NCI-H446 treated with DMSO at 0.1 percent for 48 hours (cell line): ENCODE measurements at regions not wholly inside any gene's neighbourhood (a gene's known extent, or its start where the extent isn't known, plus 50 kb on each side); places are given as distances from the start of the nearest gene placed in this dataset.

Source experiments
- DNase-seq: peaks from one replicate; lab custom pipeline; 2025; lab: John Stamatoyannopoulos, UW

DNA sequence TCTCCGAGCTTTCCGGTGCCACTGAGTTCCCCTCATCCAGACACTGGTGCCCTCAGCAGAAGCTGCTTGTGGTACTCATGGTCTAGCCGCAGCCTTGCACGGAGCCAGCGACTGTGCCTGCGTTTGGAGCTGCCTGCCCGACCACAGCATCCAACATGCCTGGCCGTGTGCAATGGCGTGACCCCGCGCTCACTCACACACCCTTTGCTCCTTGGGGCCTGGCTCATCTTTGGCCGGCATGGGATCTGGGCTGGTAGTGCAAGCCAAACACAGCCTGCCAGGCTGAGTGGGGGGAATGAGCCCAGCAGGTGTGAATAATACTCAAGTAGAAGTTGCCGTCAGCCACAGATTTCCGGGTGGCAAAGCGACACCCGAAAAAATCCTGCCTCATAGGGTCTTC is 1178.7 kb upstream of the GBE1 start:
- DNase-seq = no peak

DNA sequence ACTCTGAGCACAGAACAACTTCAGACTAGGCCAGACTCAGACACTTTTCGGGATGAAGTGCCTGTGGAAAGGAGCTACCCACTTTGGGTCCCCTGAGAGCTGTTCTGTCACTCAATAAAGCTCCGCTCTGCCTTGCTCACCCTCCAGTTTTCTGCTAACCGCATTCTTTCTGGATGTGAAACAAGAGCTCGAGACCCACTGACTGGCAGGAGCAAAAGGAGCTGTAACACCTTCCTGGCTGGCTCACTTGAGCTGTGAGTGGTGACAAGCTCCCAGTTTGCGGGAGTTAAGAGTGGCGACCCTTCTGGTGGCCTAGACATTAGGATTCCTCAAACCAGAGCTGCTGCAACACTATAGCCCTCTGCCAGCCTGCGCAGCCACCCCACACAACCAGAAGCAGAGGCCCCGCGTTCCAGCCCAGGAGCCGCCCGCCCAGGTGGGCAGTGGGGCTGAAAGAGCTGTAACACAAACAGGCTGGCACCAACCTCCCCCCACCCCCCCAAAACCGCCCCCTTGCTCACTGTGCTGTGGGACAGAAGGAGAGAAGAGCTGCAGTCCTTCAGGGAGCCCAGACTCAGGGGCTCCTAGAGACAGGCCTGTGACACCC is 1178.1 kb upstream of the GBE1 start:
- no peak for DNase-seq

DNA sequence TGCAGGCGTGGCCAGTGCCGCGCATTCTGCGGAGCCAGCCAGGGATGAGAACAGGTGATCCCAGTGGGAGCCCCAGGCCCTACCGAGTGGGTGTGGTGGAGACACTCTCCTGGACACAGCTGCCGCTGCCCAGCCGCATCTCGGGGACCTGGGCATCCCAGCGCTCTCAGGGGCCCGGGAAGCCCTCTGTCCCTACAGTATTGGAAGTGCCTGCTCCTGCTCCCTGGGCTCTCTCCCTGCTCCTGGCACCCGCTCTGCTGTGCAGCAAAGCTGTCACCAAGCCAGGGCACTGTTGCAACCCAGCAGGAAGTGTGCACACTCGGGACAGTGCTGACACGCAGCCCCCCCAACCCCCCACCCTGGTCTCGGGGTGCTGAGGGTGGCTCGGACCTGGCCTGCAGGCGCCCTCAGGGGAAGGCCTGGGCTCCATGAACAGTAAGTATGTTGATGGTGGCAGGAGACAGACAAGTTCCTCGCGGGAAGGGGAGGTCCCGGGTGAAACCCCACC is 1177.4 kb upstream of the GBE1 start:
- DNase-seq = no peak

DNA sequence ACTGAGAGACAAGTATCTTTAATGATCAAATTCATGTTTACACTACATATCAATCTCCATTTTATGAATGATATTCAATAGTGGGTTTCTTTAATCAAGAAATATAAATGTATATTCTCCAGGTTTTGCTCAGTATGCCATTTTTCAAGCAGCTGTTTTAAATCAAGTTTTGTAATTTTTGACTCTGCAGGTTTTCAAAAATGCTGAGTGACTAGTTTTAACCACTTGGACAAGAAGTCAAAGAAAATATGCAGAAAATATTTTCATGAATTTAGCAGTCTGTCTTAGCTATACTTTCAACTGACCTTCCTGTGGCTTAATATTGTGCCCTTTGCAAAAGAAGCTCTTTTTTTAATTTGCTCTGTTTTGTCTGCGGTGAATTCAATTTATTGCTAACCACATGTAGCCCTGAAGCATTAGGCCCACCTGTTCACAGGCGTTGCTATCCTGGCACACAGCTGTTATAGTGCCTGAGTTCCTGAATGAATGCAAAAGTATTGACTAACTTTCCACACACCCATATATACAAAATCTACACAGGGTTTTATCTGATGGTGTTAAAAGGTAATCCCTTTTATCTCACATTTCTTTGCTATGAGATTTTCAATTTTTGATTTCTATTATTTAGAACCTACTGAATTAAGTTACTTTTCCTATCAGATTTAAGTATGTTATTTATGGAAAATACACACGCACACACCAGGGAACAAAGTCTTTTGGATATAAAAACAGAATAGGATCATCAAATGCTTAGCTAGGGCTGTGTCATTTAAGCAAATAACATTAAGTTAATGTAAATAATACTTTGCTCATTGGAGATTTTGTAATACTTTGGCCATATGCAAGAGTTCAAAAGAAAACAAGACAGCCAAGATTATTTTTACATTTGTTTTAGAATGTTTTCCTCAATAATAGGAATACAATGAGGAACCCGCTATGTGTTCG is 1166.1 kb upstream of the GBE1 start:
- DNase-seq = no peak

DNA sequence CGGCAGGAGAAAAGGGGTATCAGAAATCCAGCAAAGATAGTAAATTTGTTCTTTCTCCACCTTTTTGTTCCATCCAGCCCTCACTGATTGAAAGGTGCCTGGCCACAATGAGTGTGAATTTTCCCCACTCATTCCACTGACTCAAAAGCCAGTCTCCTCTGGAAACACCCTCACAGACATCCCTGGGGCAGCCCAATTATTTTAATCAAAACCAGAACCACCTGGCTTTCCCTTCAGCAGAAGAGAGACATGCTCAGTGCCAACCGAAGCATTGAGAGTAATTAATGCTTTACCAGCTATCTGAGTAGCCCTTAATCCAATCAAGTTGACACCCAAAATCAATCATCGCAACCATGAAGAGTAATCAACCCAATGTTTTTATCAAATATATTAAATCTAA is 1129.6 kb upstream of the GBE1 start:
- no peak for DNase-seq

DNA sequence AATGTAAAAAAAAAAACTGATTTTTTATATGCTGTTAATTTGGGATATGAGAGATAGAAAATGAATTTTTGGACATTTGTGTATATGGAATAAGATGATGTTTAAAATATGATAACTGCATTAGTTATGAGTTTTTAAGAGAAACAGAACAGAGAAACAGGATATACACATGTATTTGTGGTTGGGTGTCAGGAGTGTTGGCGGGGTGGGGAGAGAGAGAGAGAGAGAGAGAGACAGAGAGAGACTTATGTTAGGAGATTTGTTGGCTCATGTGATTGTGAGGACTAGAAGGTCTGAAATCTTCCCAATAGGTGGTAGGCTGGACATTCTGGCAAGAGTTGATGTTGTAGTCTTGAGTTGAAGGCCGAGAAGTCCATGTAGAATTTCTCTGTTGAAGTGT is 1121.6 kb upstream of the GBE1 start:
- DNase-seq = no peak

DNA sequence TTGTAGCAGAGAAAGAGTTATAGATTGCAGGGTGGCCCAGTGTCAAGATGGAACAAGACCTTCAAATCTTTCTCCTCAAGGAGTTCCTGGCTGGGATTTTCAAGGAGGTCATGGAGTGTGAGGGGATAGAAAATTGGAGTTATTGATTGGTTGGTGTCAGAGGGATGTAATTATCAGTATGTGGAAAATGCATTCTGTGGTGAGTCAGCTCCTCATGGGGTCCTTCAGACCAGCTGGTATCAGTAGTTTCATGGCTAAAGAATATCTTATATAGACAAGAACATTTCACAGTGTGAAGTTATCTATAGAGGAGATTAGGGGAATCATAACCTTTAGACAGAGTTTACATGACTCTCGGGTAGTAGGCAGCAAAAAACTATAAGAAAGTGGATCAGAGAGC is 1114.0 kb upstream of the GBE1 start:
- DNase-seq = no peak

DNA sequence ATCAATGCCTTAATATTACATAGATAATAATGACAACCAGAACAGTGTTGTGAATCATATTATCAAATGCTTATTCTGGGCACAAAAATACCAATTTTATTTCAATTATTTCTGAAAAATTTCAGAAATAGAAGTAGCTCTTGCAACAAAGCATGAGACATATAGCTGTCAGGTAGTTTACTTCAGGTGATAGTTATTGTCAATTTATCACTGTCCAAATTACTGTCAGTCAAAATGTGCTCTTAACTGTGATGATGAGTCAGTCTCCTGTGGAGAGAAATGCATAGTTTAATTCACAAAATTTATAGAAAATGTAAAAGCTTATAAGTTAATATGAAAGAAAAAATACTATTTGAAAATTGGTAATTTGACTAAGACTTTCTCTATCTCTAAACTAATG is 1078.4 kb upstream of the GBE1 start:
- DNase-seq = no peak

DNA sequence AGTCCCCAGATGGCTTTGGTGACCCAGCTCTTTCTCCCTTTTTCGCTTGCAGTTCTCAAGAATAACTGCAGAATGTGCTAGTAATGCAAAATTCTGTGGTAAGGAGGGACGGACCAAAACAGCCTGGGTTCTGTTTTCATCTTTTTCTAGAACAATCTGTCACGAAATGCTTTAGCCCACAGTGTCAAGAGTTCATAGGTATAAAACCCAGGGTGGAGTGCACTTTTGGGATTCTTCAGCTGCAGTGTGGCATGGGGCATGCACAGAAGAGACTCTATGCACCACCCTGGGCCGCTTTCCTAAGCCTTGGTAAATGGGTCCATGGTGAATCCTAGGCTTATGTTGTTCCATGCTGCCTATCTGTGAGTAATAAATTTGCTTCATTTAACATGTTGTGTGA is 1072.7 kb upstream of the GBE1 start:
- DNase-seq = no peak

DNA sequence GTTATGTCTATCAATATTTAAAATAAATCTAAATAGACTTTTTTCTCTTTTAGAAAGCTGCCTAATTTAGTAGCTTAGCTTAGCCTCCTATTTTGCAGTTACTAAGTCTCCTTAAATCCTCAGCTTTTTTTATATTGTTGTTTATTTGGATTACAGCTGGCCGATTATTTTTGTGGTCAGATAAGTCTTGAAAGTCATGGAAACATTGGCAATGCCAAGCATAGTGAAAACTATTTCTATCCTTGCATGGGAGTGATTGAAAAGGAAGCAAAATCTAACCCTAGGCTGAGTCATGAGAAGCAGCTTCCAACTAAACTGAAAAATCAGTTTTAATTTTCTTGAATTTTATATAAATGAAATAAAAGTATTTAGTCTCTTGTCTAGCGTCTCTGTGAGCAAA is 1063.0 kb upstream of the GBE1 start:
- no peak for DNase-seq

DNA sequence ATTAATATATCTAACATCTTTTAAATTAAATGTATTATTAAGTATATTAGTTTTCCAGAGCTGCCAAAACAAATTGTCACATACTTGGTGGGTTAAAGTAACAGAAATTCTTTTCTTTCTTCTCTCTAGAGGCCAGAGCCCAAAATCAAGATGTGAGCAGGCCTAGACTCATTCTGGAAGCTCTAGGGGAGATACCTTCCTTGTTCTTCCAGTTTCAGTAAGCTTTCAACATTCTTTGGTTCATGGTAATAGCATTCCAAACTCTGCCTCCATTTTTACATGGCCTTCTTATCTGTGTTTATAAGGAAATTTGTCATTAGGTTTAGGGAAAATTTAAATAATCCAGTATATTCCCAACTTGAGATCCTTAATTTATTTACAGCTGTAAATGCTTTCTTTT is 1054.6 kb upstream of the GBE1 start:
- no peak for DNase-seq

DNA sequence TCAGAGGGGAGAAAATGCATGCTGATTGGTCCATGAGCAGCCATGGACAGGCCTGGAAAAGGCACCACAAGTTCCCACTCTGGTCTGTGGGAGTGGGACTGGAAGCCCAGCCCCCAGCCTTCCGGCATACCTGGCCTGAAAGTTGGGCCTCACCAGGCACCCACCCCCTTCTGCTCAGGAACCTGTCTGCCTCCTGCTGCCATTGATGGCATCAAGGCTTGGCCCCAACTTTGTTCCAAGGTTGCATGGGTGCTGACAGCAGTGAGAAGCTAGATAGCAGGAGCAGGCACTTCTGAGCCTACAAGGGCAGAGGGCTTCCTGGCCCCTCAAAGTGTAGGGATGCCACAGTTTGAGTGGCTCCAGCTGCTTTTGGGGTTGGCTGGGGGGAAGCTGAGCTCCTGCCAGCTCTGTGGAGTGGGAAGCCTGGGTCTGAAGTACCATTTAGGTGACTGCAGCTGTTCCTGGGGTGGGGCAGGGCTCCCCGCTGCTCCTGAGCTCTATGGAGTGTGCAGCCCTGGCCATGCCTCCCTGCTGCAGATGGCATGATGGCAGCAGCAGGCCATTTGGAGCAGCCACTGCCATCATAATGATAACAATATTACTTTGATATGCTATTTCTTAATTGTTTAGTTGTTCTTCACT is 1054.1 kb upstream of the GBE1 start:
- DNase-seq = no peak

DNA sequence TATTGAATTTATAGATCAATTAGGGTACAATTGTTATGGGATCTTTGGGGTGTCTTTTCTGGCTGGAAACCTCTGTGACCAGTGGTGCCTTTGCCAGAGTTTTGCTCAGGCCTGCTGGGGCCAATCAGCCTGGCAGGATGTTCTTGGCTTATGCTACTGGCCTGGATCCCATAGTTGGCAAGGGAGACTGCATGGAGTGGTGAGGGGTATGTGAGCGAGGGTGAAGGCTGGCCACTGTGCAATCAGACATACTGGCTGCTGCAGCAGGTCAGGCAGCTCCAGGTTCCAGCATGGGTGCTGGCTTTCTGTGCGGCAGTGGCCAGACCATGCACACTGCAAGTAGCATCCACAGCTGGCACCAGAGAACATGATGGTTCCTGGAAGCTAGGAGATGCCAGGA is 1053.2 kb upstream of the GBE1 start:
- DNase-seq = peak; percentile 77

DNA sequence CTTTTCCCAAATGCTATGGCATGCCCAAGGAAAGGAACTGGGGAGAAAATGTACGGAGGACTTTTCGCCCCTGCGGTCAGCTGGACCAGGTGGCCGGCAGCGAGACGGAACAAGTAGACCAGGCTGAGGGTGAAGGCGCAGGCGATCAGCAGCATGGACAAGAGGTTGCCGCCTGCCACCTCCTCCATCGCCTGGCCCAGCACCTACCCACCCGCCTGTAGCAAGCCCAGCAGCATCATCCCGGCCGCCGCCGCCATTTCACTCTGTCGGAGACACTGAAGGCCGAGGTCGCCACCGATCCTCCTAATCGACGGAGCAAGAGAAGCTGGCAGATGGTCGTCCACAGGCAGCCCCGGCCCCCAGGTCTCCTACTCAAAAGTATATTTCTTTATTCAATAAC is 1046.3 kb upstream of the GBE1 start:
- DNase-seq = no peak

DNA sequence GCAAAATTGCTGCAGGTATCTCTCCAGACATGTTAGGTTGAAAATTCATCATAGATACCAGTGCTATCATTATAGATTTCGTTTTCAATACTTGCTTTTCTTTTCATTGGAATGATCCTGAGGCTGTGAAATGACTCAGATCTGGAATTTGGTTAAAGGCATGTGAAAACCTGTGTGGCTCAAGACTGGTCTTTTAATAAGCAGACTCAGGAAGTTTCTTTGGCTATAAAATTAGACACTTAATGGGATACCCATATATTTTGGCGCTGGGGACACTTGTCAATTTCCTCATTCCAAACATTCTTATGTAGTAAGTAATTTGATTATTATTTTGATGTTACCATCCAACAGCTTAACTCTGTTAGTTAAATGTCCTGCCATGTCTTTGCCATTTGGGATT is 1041.1 kb upstream of the GBE1 start:
- DNase-seq = no peak

DNA sequence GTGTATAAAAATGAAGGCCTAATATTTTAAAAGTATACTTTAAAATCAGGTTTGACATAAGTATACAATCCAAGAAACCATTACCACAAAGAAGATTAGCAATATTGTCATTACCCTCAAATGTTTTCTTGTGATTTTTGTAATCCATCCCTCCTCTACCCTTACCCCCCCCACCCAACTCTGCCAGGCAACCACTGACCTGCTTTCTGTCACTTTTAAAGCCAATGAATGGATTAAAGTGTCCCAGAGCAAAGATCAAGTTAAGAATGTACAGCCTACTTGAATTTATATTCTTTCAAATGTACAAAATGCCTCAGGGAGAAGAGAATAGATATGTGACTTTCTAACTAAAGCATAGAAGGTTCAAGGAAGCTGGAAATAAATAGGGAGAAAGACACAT is 1038.8 kb upstream of the GBE1 start:
- DNase-seq = no peak

DNA sequence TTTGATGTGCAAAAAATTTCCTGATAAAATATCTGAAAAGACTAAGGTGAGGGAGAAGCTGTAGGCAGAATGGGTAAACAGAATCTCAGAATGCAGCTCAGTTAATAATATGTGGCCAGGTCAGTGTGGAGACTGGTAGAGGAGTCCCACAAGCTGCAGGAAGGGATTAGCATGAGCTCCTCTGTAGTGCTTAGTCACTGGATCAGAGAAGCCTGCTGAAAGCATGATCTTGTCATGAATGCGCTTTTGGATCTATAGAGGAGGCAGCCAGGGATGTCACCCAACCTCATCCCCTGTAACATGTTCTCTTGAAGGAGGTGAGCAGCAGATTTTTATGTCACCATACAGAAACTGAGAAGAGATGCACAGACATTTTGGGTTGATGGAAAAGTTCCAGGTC is 1035.3 kb upstream of the GBE1 start:
- no peak for DNase-seq

DNA sequence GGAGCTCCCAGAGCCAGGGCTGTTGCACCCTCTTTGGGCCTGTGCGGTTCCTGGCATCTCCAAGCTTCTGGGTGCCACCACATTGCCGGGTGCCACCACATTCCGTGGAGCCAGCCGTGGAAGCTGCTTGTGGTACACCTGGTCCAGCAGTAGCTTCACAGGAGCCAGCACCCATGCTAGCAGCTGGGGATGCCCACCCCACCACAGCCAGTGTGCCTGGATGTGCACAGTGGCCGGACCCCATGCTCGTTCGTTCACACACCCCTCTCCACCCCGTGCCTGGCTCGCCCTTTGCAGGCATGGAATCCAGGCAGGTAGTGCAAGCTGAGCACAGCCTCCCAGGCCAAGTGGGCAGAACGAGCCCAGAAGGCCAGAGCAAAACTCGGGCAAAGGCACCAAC is 1029.8 kb upstream of the GBE1 start:
- DNase-seq = no peak

DNA sequence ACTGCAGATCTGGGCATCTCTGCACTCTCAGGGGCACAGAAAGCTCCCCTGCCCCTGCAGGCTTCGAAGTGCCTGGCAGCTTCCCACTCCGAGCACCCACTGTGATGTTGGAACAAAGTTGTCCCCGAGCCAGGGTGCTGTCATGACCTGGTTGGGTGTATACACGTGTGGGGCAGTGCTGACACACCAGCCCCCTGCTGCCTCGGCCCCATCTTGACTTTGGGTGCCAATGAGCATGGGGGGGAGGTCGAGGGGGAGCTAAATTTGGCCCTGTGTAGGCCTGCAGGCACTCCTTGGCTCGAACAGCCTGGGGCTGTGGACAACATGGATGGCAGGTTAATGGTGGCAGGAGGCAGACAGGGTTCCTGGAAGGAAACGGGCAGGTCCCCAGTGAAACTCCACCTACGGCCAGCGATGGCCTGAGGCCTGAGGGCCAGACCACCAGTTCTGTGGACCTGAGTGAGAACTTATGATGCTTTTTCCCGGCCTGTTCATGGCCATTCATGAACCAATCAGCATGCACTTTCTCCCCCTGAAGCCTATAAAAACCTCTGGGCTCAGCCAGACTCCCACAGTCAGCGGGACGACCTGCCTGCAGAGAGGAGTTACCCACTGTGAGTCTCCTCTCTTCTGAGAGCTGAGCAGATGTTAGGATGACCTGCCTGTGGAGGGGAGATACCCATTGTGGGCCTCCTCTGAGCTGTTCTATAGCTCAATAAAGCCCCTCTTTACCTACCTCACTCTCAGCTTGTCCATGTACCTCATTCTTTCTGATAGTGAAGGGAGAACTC is 1029.1 kb upstream of the GBE1 start:
- DNase-seq = no peak

DNA sequence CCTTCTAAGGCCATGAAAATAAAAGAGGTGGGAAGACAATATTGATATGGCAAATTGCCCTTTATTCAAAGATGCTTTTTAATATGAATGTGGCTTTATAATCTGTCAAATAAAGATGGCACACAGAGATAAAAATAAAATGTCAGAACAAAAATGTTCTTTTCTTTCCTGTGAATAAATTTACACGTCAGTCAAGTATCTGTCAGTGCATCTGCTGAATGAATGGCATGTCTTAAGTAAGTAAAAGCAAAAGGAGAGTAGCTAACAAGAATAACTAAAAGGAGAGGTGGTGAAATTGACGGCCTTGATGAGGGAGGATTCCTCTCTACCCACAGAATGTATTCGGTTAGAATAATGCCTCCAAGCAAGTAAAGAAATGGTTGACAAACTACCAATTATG is 1021.7 kb upstream of the GBE1 start:
- no peak for DNase-seq

DNA sequence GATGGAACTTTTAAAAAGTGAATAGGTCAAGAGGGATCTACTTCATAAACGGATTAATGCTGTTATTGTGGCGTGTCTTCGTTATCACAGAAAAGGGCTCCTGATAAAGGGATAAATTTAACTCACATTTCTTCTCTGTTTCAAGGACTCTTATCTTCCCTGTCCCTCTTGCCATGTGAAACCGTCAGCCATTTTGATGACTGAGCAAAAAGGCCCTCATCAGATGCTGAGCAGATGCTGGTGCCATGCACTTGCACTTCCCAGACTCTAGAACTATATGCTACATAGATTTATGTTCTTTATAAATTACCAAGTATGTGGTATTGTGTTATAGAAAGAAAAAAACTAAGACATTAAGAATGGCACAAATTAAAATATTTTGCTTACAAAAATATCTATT is 1011.8 kb upstream of the GBE1 start:
- DNase-seq = no peak

DNA sequence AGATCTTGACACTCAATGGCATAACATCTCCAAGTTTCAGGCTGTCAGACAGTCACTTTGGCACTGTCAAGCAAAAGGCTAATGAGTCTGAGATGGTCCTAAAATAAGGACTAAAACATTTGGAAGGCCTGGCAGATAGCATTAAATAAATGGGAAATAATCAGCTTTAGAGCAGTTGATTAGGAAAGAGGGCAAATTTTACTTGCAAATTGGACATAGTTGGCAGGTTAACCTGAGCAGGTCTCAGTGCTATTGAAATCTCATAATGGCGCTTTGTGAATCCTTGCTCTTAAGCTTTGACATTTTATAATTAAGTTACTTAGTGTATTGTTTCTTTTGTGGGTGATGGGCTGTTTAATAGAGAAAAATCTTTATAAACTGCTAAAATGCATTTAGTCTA is 1003.1 kb upstream of the GBE1 start:
- DNase-seq = no peak
